H9 (cell line): ENCODE measurements at regions not wholly inside any gene's neighbourhood (a gene's known extent, or its start where the extent isn't known, plus 50 kb on each side); places are given as distances from the start of the nearest gene placed in this dataset.
A peak's percentile ranks its signal among the peaks of the same experiment; 100 is the strongest.

Source experiments
- DNase-seq: peaks from one replicate; pipeline ENCODE4 v3.0.0-alpha.2; 2017
- H2AFZ ChIP-seq: one replicate; pipeline ENCODE4 v1.6.1; 2013; ENCODE audit warnings: mild to moderate bottlenecking, low read length, control low read depth, moderate library complexity
- H2AK5ac ChIP-seq: 2 replicates; pipeline ENCODE4 v1.6.1; 2013; ENCODE audit warnings: low read length, control low read depth, mixed read lengths; ENCODE audit not compliant: insufficient read length
- H2BK120ac ChIP-seq: one replicate; pipeline ENCODE4 v1.6.1; 2013; ENCODE audit warnings: low read depth, mild to moderate bottlenecking, low read length, control low read depth, inconsistent platforms; ENCODE audit not compliant: poor library complexity, severe bottlenecking
- H2BK12ac ChIP-seq: 2 replicates; pipeline ENCODE4 v1.6.1; 2013; ENCODE audit warnings: low read length, control low read depth, mixed read lengths, low read depth; ENCODE audit not compliant: insufficient read length
- H2BK15ac ChIP-seq: 2 replicates; pipeline ENCODE4 v1.6.1; 2013; ENCODE audit warnings: low read depth, low read length, control low read depth
- H2BK20ac ChIP-seq: one replicate; pipeline ENCODE4 v1.6.1; 2013; ENCODE audit warnings: low read depth, mild to moderate bottlenecking, low read length, control low read depth, inconsistent platforms; ENCODE audit not compliant: poor library complexity, severe bottlenecking
- H2BK5ac ChIP-seq: 2 replicates; pipeline ENCODE4 v1.6.1; 2013; ENCODE audit warnings: low read length, control low read depth, mixed read lengths; ENCODE audit not compliant: insufficient read length
- H3K14ac ChIP-seq: 2 replicates; pipeline ENCODE4 v1.6.1; 2013; ENCODE audit warnings: low read length, control low read depth; ENCODE audit not compliant: insufficient read depth
- H3K18ac ChIP-seq: 2 replicates; pipeline ENCODE4 v1.6.1; 2013; ENCODE audit warnings: low read depth, mild to moderate bottlenecking, mixed read lengths, low read length, control low read depth; ENCODE audit not compliant: insufficient read length
- H3K23ac ChIP-seq: 2 replicates; pipeline ENCODE4 v1.6.1; 2013; ENCODE audit warnings: low read length, control low read depth, mixed read lengths, low read depth; ENCODE audit not compliant: insufficient read length
- H3K23me2 ChIP-seq: 2 replicates; pipeline ENCODE4 v1.6.1; 2013; ENCODE audit warnings: low read depth, mild to moderate bottlenecking, mixed read lengths, low read length, control low read depth; ENCODE audit not compliant: insufficient read length, poor library complexity, severe bottlenecking
- H3K27ac ChIP-seq: 2 replicates; pipeline ENCODE4 v1.5.1; 2013; ENCODE audit warnings: low read length, control low read depth, mixed read lengths, low read depth; ENCODE audit not compliant: insufficient read length
- H3K27me3 ChIP-seq: 2 replicates; pipeline ENCODE4 v1.6.1; 2013; ENCODE audit warnings: low read length, control low read depth, inconsistent platforms; ENCODE audit not compliant: insufficient read depth
- H3K4ac ChIP-seq: 2 replicates; pipeline ENCODE4 v1.6.1; 2013; ENCODE audit warnings: low read depth, mild to moderate bottlenecking, control low read depth, inconsistent platforms, low read length, moderate library complexity
- H3K4me1 ChIP-seq: 2 replicates; pipeline ENCODE4 v1.6.1; 2013; ENCODE audit warnings: low read length, control low read depth, inconsistent platforms; ENCODE audit not compliant: insufficient read depth
- H3K4me2 ChIP-seq: 2 replicates; pipeline ENCODE4 v1.6.1; 2013; ENCODE audit warnings: low read length, control low read depth, mixed read lengths; ENCODE audit not compliant: insufficient read length, insufficient read depth
- H3K56ac ChIP-seq: 2 replicates; pipeline ENCODE4 v1.6.1; 2013; ENCODE audit warnings: low read depth, mild to moderate bottlenecking, mixed read lengths, low read length, control low read depth; ENCODE audit not compliant: insufficient read length
- H3K79me1 ChIP-seq: 2 replicates; pipeline ENCODE4 v1.6.1; 2013; ENCODE audit warnings: low read depth, mild to moderate bottlenecking, moderate library complexity, low read length, control low read depth, inconsistent platforms; ENCODE audit not compliant: insufficient read depth, poor library complexity, severe bottlenecking
- H3K79me2 ChIP-seq: 2 replicates; pipeline ENCODE4 v1.6.1; 2013; ENCODE audit warnings: low read length, control low read depth, inconsistent platforms; ENCODE audit not compliant: insufficient read depth
- H3K9ac ChIP-seq: 2 replicates; pipeline ENCODE4 v1.6.1; 2013; ENCODE audit warnings: low read length, control low read depth, mixed read lengths; ENCODE audit not compliant: insufficient read length; ENCODE audit errors: extremely low read depth
- H3K9me3 ChIP-seq: one replicate; pipeline ENCODE4 v1.6.1; 2013; ENCODE audit warnings: low read depth, low read length, inconsistent platforms; ENCODE audit not compliant: control insufficient read depth
- H3T11ph ChIP-seq: one replicate; pipeline ENCODE4 v1.6.1; 2013; ENCODE audit warnings: mild to moderate bottlenecking, low read length, control low read depth, inconsistent platforms
- H4K20me1 ChIP-seq: one replicate; pipeline ENCODE4 v1.6.1; 2013; ENCODE audit not compliant: control insufficient read depth, insufficient read length, insufficient read depth
- H4K5ac ChIP-seq: 2 replicates; pipeline ENCODE4 v1.6.1; 2013; ENCODE audit warnings: low read depth, mild to moderate bottlenecking, mixed read lengths, low read length, control low read depth; ENCODE audit not compliant: insufficient read length
- H4K8ac ChIP-seq: replicated peaks from 2 replicates; pipeline ENCODE4 v1.6.1; 2013; ENCODE audit warnings: low read length, control low read depth, mixed read lengths, low read depth; ENCODE audit not compliant: insufficient read length
- H4K91ac ChIP-seq: 2 replicates; pipeline ENCODE4 v1.6.1; 2013; ENCODE audit warnings: low read depth, mild to moderate bottlenecking, moderate library complexity, mixed read lengths, low read length, control low read depth; ENCODE audit not compliant: insufficient read length
- H3K27ac Mint-ChIP-seq, 3 experiments: 2 replicates in 2 of 3; 3 replicates in 1 of 3; pipeline ENCODE4 v1.8.0; 2020 to 2021; ENCODE audit warnings: mixed read lengths in 3 of 3, mild to moderate bottlenecking in 1 of 3, moderate library complexity in 1 of 3
- H3K27me3 Mint-ChIP-seq: 2 replicates; pipeline ENCODE4 v1.8.0; 2021; ENCODE audit warnings: low read depth, mild to moderate bottlenecking, moderate library complexity, mixed read lengths
- H3K36me3 Mint-ChIP-seq, 3 experiments: 2 replicates in 2 of 3; 3 replicates in 1 of 3; pipeline ENCODE4 v1.8.0; 2020 to 2021; ENCODE audit warnings: low read depth in 3 of 3, mixed read lengths in 3 of 3; ENCODE audit not compliant: insufficient read depth in 1 of 3
- H3K4me1 Mint-ChIP-seq, 2 experiments: 2 replicates each; pipeline ENCODE4 v1.8.0; 2020; ENCODE audit warnings: mixed read lengths in 2 of 2
- H3K4me3 Mint-ChIP-seq, 2 experiments: 2 replicates in 1 of 2; 3 replicates in 1 of 2; pipeline ENCODE4 v1.8.0; 2020 to 2021; ENCODE audit warnings: mild to moderate bottlenecking in 2 of 2, mixed read lengths in 2 of 2, moderate library complexity in 1 of 2
- H3K9me3 Mint-ChIP-seq, 2 experiments: 2 replicates in 1 of 2; 3 replicates in 1 of 2; pipeline ENCODE4 v1.8.0; 2020; ENCODE audit warnings: mild to moderate bottlenecking in 2 of 2, mixed read lengths in 2 of 2, moderate library complexity in 1 of 2
- CTCF ChIP-seq: fragments of 200-600 bp; sonication (generic); conservative IDR thresholded peaks from 3 replicates; pipeline ENCODE4 v1.8.0; 2021; ENCODE audit warnings: antibody characterized with exemption, mild to moderate bottlenecking
- WGBS: extraction: QIAGEN DNeasy Blood & Tissue Kit; methylation state at CpG from one replicate; pipeline ENCODE4 v1.1.7; 2013; ENCODE audit warnings: missing lambda C conversion rate, low lambda C conversion rate, mixed read lengths; ENCODE audit not compliant: insufficient read length; ENCODE audit errors: extremely low coverage; 5-methylcytosine and 5-hydroxymethylcytosine counted together

- no peak overlapping the region for H2BK15ac ChIP-seq
- no peak overlapping the region for H4K5ac ChIP-seq
- no peak for DNase-seq
- H3K23ac ChIP-seq = no peak overlapping the region
- H3K79me1 ChIP-seq = no peaks in the 10 kb centered on the region
- H3K27me3 ChIP-seq = peaks cover 5% of the 10 kb centered on the region; the same call in 1 of the 2 replicates
- no peak overlapping the region for H3K4me2 ChIP-seq
- no peak for TF ChIP-seq CTCF
- peaks cover 5% of the 10 kb centered on the region; the same call in 1 of the 2 replicates for H3K4me1 ChIP-seq
- H2BK20ac ChIP-seq = no peak overlapping the region
- no CpG with 5 or more reads among the region's 1 CpG for WGBS
- H2BK5ac ChIP-seq = no peak overlapping the region
- no peak overlapping the region for H2AFZ ChIP-seq
- no peak overlapping the region for H4K8ac ChIP-seq
- H2BK120ac ChIP-seq = no peak overlapping the region
- no peak overlapping the region for H3K27ac ChIP-seq
- no peak overlapping the region for H3K4me3 Mint-ChIP-seq
- no peak overlapping the region for H3T11ph ChIP-seq
- peaks cover 49 to 53% of the 10 kb centered on the region in 2 experiments for H3K4me1 Mint-ChIP-seq
- peaks cover 5% of the 10 kb centered on the region for H3K23me2 ChIP-seq
- no peaks in the 10 kb centered on the region for H3K9me3 ChIP-seq
- peaks cover 2 to 3% of the 10 kb centered on the region in 2 experiments; a peak in 2 of 5 replicates for H3K9me3 Mint-ChIP-seq
- H3K4ac ChIP-seq = no peak overlapping the region
- no peak overlapping the region for H3K14ac ChIP-seq
- no peak overlapping the region for H2AK5ac ChIP-seq
- H3K79me2 ChIP-seq = no peaks in the 10 kb centered on the region
- H4K91ac ChIP-seq = no peak overlapping the region
- H2BK12ac ChIP-seq = no peak overlapping the region
- H4K20me1 ChIP-seq = no peaks in the 10 kb centered on the region
- H3K9ac ChIP-seq = no peak overlapping the region
- 0 out of 7 replicates have a peak overlapping the region, but pooled peaks of 1 of the 3 experiments have one; percentile 3 for H3K27ac Mint-ChIP-seq
- H3K56ac ChIP-seq = no peak overlapping the region
- H3K36me3 Mint-ChIP-seq = peaks cover 0 to 2% (median 0%) of the 10 kb centered on the region in 3 experiments; a peak in 1 of 7 replicates
- no peak overlapping the region for H3K18ac ChIP-seq
- peaks cover 93% of the 10 kb centered on the region for H3K27me3 Mint-ChIP-seq
Observed at GRCh38 chr10:58965855-58966254, 210.6 kb upstream of the PHYHIPL start.
